ENCODE measurements at regions not wholly inside any gene's neighbourhood (a gene's known extent, or its start where the extent isn't known, plus 50 kb on each side); places are given as distances from the start of the nearest gene placed in this dataset.
A peak's percentile ranks its signal among the peaks of the same experiment; 100 is the strongest.
"Not testable (repeated sequence)": the region's sequence is repeated elsewhere in the genome, so short reads cannot be mapped to it uniquely, and the experiment has no call there.

DNA sequence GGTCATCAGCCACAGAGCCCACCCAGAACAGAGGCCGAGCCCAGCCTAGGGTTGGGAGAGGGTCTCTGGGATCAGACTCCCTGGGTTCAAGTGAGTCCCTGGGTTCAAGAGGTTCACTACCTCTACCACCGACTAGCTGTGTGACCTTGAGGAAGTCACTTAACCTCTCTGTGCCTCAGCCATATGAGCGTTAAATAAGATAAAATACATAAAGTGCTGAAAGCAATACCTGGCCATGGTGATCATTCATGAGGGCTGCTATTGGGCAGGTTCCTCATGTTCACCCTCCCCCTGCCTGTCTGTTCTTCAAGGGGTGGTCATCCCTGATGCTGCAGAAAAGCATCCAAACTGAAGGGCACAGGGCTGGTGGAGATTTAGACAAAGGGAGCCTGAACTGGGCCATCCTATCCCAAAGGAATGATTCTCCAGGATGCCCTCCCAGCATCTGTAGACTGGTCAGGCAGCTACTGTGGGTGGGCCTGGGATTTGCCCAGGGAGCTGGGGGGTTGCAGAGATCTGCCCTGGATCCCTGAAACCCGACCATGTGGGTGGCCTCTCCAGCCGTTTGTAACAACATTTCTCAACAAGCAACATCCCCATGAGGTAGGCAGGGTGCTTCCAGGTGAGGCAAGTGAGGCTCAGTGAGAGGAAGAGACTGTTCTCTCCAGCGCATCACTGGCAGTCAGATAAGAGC is 196.6 kb downstream of the MATN1 start:
- Histone ChIP-seq H3K27me3 (no peaks in the 10 kb centered on the region), H3K27ac (no peak overlapping the region), H3K4me3 (no peak overlapping the region), H3K9me3 (no peaks in the 10 kb centered on the region), H3K36me3 (no peaks in the 10 kb centered on the region), H3K4me1 (ENCODE audit: insufficient read depth) (no peaks in the 10 kb centered on the region)
- TF ChIP-seq, protein P1, sequence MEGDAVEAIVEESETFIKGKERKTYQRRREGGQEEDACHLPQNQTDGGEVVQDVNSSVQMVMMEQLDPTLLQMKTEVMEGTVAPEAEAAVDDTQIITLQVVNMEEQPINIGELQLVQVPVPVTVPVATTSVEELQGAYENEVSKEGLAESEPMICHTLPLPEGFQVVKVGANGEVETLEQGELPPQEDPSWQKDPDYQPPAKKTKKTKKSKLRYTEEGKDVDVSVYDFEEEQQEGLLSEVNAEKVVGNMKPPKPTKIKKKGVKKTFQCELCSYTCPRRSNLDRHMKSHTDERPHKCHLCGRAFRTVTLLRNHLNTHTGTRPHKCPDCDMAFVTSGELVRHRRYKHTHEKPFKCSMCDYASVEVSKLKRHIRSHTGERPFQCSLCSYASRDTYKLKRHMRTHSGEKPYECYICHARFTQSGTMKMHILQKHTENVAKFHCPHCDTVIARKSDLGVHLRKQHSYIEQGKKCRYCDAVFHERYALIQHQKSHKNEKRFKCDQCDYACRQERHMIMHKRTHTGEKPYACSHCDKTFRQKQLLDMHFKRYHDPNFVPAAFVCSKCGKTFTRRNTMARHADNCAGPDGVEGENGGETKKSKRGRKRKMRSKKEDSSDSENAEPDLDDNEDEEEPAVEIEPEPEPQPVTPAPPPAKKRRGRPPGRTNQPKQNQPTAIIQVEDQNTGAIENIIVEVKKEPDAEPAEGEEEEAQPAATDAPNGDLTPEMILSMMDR (IDR thresholded peaks at IDR 0.05), result no peak
- TF ChIP-seq POLR2A (IDR thresholded peaks at IDR 0.05), result no peak
- TF ChIP-seq EP300 (IDR thresholded peaks at IDR 0.05), result no peak
- DNase-seq, result peak in 1 of 5 donors; percentile 2
- intact Hi-C loops (cut with DNase I), result no loop called here
- WGBS, 3 donors, result 43 to 53% (median 52%) methylated on average over 6 of the region's 6 CpGs

DNA sequence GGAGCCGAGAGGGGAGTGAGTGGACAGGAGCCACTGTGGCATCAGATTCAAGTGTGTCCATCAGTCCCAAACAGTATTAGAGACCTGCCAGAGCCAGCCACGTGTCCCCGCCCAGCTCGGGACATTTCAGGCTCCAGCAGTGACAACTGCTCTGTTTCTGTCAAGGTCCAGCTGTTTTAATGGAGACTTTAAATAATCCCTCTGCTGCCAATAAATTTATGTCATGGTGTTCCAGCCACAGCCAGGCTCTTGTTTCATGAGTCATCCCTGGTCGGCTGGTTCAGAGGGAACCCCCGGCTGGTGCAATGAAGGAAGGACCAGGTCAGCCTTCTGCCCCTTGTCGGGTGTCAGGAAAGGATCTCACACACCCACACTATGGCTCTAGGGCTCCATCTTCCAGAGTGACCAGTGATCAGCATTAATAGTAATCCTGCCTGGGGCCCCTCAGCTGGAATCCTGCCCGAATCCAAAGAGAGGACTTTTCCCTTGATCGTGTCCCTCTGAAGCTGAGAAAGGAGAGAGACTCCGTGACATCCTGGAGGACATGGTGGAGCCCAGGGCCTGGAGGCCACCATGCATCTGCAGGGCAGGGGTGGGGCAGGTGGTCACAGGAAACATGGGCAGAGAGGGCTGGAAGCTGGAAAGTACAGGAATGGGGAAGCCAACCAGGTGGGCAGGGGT is 197.3 kb downstream of the MATN1 start:
- Histone ChIP-seq H3K27me3 (no peaks in the 10 kb centered on the region), H3K4me3 (no peak overlapping the region), H3K4me1 (ENCODE audit: insufficient read depth) (no peaks in the 10 kb centered on the region), H3K9me3 (no peaks in the 10 kb centered on the region), H3K36me3 (no peaks in the 10 kb centered on the region), H3K27ac (no peak overlapping the region)
- peak in 1 of 5 donors; percentile 25 for DNase-seq
- TF ChIP-seq EP300 (IDR thresholded peaks at IDR 0.05) (no peak), POLR2A (IDR thresholded peaks at IDR 0.05) (no peak)
- TF ChIP-seq, protein P1 (IDR thresholded peaks at IDR 0.05), result no peak
- intact Hi-C loops (cut with DNase I), result no loop called here
- 38 to 42% (median 39%) methylated on average over 10 of the region's 10 CpGs for WGBS, 3 donors

DNA sequence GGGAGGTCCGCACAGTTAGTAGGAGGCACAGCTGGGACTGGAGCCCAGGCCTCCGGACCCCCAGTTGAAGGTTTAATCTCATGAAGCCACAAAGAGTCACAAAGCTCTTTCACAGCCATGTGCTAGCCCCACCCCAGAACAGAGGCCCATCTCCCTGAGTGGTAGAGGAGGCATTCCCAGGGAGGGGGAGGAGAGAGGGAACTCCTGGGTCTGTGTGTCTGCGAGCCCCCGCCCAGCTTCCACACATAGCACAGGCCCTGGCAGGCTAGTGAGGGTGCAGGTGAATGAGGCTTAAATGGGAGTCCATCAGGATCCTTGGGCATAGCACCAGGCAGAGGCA is 197.8 kb downstream of the MATN1 start:
- DNase-seq, result peak in 1 of 5 donors; percentile 3
- Histone ChIP-seq H3K4me1 (ENCODE audit: insufficient read depth) (no peaks in the 10 kb centered on the region), H3K36me3 (no peaks in the 10 kb centered on the region), H3K27ac (no peak overlapping the region), H3K9me3 (no peaks in the 10 kb centered on the region), H3K4me3 (no peak overlapping the region), H3K27me3 (no peaks in the 10 kb centered on the region)
- TF ChIP-seq, protein P1 (IDR thresholded peaks at IDR 0.05), result no peak
- TF ChIP-seq EP300 (IDR thresholded peaks at IDR 0.05) (no peak), POLR2A (IDR thresholded peaks at IDR 0.05) (no peak)
- intact Hi-C loops (cut with DNase I), result no loop called here
- 74 to 92% (median 85%) methylated on average over 4 of the region's 4 CpGs for WGBS, 3 donors

DNA sequence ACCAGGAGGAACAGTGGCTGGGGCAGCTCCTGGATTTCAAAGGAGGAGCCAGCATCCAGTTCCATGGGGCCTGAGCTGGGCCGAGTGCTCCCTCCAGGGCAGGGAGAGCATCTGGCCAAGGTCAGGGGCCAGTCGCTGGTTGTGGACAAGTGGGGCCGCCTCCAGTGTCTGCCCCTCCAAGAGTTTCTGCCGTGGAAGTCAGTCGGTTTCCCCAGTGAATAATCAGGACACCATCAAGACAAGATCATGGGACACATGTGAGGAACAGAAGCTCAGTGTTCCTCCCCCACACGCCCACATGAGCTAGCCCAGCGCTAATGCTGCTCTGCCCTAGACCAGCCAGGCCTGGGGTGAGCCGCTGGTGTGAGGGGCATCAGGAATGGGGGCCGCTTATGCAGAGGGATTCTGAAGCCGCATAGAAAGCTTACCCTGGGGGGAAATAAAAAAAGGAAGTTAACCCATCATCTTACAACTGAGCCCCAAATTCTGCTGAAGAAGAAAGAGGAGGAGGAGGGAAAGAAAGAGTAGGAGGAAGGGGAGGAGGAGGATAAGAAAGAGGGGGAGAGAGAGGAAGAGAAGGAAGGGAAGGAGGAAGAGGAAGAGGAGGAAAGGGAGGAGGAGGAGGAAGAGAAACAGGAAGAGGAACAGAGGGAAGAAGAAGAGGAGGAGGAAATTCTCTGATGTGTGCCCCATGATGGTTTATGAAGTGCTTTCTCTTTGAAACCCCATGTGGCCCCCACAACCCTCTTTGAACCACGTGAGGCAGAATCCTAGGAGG is 198.4 kb downstream of the MATN1 start:
- H3K27me3 ChIP-seq, result no peaks in the 10 kb centered on the region
- WGBS, 3 donors, result 50 to 61% (median 52%) methylated on average over 11 of the region's 11 CpGs
- intact Hi-C loops (cut with DNase I), result no loop called here
- no peak overlapping the region for H3K27ac ChIP-seq
- no peaks in the 10 kb centered on the region for H3K4me1 ChIP-seq (ENCODE audit: insufficient read depth)
- DNase-seq, result peak in 1 of 5 donors; percentile 3
- no peak overlapping the region for H3K4me3 ChIP-seq
- no peaks in the 10 kb centered on the region for H3K36me3 ChIP-seq
- TF ChIP-seq EP300 (IDR thresholded peaks at IDR 0.05), result no peak
- TF ChIP-seq, protein P1 (IDR thresholded peaks at IDR 0.05), result no peak
- TF ChIP-seq POLR2A (IDR thresholded peaks at IDR 0.05), result no peak
- H3K9me3 ChIP-seq, result no peaks in the 10 kb centered on the region

DNA sequence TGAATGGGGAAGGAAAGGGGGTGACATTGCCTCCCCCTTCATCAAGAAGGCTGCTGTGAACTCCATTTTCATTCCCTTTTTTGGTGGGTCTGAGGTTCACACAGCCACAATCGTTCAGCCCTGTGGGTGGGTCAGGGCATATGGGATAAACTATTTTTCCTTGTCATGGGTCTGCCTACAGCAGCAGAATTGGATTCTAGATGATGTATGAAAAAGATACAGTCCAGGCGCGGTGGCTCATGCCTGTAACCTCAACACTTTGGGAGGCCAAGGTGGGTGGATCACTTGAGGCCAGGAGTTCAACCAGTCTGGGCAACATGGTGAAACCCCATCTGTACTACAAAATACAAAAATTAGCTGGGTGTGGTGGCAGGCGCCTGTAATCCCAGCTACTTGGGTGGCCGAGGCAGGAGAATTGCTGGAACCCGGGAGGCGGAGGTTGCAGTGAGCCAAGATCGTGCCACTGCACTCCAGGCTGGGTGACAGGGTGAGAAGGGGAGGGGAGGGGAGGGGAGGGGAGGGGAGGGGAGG is 199.3 kb downstream of the MATN1 start:
- H3K27me3 ChIP-seq; H3K27ac ChIP-seq; H3K4me1 ChIP-seq (ENCODE audit: insufficient read depth); intact Hi-C loops (cut with DNase I); H3K4me3 ChIP-seq; DNase-seq; H3K9me3 ChIP-seq; H3K36me3 ChIP-seq: not testable (repeated sequence)
- 62 to 80% (median 64%) methylated on average over 8 of the region's 8 CpGs for WGBS, 3 donors

Data from ovary (tissue), 7 donors.